Skeletal muscle cell (primary cell): ENCODE measurements at regions not wholly inside any gene's neighbourhood (a gene's known extent, or its start where the extent isn't known, plus 50 kb on each side); places are given as distances from the start of the nearest gene placed in this dataset.
A peak's percentile ranks its signal among the peaks of the same experiment; 100 is the strongest.
"Not testable (repeated sequence)": the region's sequence is repeated elsewhere in the genome, so short reads cannot be mapped to it uniquely, and the experiment has no call there.

Experiments used
- DNase-seq: peaks from one replicate; pipeline ENCODE4 v3.0.0-alpha.2; 2010; ENCODE audit warnings: low read depth
- H3K4me3 ChIP-seq: 2 replicates; pipeline ENCODE4 v1.5.1; 2011; ENCODE audit warnings: low read depth, mild to moderate bottlenecking, control low read depth, low read length, moderate library complexity

DNA sequence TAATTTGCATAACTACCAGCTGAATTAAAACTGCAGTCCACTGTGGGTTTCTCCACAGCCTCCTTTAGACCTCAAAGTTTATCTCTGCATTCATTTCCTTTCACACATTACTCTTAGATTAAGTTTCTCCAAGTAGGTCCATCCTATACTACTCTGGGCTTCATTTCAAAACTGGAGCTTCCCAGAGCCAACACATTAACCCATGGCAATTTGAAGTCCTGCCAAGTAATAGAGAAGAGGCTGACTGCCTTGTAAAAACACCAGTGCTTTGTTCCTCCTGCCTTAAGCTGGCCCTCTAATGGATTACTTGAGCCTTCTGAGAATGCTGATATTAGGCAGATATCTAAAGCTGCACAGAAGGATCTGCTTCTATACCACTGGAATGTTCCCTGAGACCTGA is 997.2 kb upstream of the SLIT2 start:
- peak; percentile 10 for DNase-seq
- no peak overlapping the region for H3K4me3 ChIP-seq

DNA sequence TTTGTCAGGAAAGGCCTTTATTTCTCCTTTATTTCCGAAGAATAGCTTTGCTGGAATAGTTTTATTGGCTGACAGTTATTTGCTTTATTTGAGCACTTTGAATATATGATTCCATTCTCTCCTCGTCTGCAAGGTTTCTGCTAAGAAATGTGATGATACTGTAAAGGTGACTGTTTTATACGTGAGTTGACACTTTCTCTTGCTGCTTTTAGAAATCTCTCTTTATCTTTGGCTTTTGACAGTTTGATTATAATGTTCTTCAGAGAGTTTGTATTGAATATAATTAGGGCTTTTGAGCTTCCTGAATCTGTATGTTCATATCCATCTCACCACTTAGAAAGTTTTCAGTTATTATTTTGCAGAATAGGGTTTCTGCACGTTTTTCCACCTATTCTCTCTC is 1003.7 kb upstream of the SLIT2 start:
- no peak overlapping the region for H3K4me3 ChIP-seq
- no peak for DNase-seq

DNA sequence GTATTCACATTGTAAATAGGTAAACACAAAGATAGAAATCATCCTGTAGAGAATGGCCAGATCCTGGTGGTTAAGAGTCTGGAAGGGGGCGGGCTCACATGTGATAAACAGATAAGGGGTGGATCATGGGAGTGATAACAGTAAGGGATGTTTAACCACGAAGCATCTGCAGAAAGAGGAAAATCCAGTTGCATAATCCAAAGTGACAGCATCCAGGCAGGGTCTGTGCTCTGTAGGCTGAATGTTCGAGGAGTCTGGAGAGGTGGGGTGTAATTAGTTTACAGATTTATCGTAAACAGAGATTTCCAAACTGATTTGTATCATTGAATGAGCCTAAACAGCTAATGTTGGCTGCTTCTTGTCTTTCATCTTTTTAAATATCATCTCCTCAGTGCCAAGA is 1009.8 kb upstream of the SLIT2 start:
- DNase-seq: no peak
- no peak overlapping the region for H3K4me3 ChIP-seq

DNA sequence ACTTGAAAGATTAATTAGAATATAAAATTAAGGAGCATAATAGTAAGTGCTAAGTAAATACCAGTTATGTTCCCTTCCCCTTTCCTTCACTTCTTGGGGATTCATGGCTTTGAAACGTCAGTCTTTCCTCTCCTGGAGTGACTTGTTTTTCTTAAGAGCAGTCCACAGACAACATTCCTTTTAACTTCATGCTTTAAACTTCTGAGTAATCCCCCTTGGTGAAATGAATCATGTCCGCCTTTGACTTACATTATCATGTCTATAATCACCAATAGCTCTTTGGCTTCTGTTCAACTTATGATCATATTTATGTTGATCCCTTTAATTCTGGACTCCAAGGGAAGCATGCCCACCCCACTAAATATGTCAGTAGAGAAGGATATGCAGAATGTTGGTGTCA is 1012.1 kb upstream of the SLIT2 start:
- no peak overlapping the region for H3K4me3 ChIP-seq
- peak; percentile 47 for DNase-seq

DNA sequence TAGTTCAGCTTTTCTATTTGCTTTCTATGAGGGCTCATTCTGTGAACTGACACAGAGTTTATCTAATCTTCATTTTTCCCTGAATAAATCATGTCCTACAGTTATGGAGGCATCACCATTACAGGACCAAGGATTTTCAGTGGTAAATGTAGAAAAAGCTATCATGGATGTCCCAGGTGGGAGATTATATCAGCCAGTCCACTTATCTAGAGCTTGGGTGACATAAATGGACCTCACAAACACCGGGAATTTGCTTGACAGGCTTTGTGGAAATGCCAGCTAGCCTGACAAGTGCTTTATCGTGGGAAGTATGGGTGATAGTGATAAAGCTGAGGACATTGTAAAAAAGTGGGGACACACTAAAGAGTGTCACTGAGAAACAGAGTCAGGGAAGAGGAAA is 1015.2 kb upstream of the SLIT2 start:
- no peak for DNase-seq

DNA sequence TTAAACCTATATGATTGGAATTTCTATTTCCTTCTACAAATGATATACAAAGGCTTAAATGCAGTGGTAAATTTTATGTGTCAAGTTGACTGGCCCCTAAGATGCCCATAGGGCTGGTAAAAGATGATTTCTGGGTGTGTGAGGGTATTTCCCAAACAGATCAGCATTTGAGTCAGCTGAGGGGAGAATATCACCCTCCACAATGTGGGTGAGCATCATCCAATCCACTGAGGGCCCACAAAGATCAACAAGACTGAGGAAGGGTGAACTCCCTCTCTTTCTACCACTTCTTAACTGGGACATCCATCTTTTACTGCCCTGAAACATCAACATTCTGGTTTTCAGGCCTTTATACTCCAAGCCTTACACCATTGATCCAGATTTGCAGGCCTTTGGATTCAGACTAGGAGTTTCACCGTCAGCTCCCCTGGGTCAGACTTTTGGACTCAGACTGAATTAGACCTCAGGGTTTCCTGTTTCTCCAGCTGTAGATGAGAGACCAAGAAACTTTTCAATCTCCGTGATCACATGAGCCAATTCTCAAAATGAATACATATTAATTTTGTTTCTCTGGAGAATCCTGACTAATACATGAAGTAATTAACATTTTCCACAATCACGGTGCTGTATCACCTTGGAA is 1020.7 kb upstream of the SLIT2 start:
- DNase-seq: no peak
- H3K4me3 ChIP-seq: no peak overlapping the region

More for the DNA sequence above, 1015.2 kb upstream of the SLIT2 start:
- H3K4me3 ChIP-seq: no peak overlapping the region

DNA sequence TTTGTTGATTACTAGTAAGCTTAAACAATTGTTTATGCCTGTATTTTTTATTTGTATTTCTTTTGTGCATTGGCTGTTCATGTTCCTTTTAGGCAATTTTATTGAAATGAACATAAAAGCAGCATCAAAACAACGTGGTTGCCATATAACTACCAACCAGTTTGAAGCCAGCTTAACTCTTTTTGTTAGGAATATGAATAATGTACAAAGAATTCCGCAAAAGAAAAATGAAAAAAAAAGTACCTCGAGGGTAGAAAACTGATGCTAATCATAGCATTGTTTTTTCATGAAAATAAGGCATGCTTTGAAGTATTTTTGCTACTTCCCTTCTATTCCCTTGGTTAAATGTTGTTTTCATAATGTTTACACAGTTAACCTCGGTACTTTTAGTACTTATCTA is 1024.0 kb upstream of the SLIT2 start:
- no peak for DNase-seq

DNA sequence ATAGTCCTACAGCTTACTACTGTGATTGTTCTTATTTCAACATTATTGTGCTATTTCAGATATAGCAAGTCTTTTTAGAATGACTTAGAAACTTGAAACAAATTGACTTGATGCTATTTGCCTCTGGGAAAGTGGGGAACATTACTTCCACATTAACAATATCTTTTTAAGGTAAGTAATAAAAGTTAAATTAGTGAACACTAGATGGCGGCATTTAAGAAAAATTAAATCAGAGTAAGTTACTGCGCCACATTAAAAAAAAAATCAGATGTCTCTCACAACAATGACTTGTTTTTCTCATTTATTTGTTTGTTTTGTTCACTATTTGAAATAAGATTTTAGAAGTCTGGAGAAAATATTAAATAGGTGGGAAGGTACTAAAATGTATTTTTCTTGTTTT is 1026.9 kb upstream of the SLIT2 start:
- H3K4me3 ChIP-seq: no peak overlapping the region
- DNase-seq: no peak

More for the DNA sequence above, 1024.0 kb upstream of the SLIT2 start:
- no peak overlapping the region for H3K4me3 ChIP-seq

DNA sequence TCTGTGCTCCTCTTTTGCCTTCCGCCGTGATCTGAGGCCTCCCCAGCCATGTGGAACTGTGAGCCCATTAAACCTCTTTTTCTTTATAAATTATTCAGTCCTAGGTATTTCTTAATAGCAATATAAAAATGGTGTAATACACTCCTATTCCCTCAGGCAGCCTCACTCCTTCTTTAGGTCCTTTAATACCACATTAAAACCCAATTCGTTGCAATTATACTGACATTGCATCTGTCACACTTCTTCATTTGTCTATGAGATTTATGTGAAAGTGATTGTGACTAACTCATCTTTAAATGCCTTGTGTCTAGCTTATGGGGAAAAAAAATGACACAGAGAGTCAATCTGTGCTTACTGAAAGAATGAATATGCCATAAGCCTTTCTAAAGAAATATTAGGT is 1035.2 kb upstream of the SLIT2 start:
- H3K4me3 ChIP-seq: no peak overlapping the region
- DNase-seq: no peak

DNA sequence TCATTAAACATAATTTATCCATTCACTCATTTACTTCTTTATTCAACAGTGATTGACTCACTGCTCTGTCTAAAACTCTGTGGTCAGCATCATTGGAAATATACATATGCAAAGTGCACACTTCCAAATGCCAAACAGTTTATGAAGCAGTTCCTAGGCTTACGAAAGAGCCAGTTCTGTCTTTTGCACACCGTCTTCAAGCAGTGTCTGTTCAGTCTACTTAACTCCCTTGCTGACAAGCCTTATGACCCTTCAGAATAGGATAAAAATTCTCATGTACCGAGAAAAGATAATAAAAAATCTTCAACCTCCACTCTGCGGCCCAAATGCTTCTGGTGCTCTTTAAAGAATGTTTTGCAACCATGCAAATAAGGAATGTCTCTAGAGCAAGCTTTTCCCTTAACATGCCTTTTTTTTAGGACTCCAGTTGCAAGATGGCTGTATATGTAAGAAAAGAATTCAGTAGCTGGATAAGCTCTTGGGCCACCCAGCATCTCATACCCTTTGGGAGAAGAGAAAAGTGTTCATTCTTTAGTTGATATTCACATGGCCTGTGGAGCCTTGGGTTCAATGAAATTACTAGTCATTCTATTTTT is 1037.0 kb upstream of the SLIT2 start:
- peak; percentile 49 for DNase-seq
- no peak overlapping the region for H3K4me3 ChIP-seq

DNA sequence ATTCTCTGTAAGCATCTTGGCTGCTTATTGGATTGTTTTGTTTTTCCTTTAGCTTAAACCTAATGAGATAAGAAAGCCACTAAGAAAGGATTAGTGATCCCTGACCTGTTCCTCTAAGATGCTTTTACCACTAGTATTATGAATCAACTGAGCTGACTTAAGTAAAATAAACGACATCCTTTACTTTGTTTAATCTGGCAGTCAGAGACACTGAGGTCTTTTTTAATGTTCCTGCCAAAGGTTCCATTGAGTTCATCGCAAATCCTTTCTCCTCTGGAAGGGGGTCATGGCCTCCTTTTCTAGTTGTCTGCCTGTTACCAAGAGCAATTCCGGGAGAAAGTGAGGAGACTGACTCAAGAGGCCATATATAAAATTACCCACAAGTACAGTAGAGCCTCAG is 1038.3 kb upstream of the SLIT2 start:
- no peak overlapping the region for H3K4me3 ChIP-seq
- DNase-seq: peak; percentile 39

DNA sequence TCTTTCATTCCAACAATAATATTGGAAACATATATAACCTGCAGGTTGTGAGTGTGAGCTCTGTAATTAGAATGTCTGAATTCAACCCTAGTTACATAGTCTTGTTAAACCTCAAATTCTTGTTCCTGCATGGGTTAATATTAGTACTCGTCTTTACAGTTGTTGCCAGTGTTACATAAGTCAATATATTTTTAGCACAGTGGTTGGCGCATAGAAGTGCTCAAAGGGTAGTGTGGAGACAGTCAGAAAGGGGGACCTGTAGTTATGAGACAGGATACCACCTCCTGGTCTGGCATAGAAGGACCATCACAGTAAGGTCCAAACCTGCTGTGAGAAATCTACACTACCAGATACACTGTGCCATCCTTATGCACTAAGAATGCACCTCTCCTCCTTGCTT is 1045.9 kb upstream of the SLIT2 start:
- DNase-seq: no peak
- no peak overlapping the region for H3K4me3 ChIP-seq

DNA sequence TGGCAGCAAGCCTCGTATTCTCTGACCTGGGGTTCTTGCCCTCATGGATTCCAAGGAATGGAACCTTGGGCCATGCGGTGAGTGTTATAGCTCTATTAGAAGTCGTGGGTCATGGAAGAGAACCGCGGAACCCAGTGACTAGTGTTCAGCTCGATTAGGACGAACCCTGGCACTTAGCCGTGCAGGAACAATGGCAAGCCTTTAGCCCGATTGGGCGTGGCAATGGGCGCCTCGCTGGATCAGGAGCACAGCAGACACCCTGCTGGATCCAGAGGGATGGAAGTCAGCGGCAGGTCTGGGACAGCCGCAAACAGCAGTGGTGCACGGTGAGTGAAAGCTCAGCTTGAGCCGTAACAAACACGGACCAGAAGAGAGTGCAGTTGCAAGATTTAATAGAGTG is 1053.9 kb upstream of the SLIT2 start:
- not testable (repeated sequence) for DNase-seq, H3K4me3 ChIP-seq

DNA sequence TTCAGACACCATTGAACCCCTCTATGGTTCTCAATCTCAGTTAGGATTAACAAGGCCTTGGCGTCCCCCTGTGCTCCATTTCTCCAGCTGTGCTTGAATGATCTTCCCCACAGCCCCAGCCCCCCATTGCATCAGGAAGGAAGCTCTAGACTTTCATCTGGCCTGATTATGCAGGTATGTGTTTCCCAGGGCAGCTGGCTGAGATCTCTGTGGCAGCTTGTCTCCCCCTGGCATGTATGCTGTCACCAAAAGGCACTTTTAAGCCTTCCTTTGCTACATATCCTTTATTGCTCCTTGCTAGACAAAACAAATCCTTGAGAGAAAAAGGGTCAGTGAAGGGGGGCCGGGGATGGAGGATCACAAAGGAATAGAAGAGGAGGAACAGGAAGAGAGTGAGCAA is 1056.0 kb upstream of the SLIT2 start:
- DNase-seq: no peak
- no peak overlapping the region for H3K4me3 ChIP-seq

DNA sequence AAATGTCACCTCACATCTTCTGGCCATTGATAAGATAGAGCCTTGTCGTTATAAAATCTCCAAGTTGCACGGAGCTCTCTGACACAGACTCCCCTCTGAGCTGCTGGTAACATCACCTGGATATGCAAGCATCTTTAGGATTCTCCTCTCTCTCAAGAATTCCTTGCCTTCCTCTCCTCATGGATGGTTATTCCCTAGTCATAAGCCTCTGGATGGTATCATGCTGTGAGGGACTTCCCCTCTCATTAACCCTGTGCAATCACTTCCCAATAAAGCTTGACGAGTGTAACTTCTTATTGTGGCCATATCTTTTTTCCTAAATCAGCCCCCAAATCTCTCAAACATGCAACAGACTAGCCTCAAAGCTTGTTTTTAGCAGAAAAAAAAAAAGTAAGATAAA is 1057.0 kb upstream of the SLIT2 start:
- DNase-seq: no peak
- no peak overlapping the region for H3K4me3 ChIP-seq

DNA sequence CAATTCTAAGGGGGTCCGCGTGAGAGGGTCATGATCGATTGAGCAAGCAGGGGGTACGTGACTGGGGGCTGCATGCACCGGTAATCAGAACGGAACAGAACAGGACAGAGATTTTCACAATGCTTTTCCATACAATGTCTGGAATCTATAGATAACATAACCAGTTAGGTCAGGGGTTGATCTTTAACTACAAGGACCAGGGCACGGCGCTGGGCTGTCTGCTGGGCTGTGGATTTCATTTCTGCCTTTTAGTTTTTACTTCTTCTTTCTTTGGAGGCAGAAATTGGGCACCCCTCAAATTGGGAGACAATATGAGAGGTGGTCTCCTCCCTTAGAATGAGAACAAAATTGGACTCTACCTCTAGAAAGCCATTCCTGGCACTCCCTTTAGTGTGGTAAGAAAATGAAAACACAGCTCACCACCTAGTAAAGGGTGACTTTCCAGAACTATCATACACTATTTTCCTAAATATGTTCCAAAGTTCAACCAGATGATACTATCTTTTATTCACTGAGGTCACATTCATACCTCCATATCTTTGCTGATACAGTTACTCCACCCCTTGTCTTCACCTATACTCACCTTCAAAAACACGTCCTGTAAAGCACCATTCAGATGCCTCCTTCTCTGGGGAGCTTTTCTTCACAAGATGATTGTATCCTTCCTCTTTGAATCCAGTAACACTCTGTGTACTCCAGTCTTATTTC is 1058.3 kb upstream of the SLIT2 start:
- DNase-seq: no peak
- H3K4me3 ChIP-seq: no peak overlapping the region

DNA sequence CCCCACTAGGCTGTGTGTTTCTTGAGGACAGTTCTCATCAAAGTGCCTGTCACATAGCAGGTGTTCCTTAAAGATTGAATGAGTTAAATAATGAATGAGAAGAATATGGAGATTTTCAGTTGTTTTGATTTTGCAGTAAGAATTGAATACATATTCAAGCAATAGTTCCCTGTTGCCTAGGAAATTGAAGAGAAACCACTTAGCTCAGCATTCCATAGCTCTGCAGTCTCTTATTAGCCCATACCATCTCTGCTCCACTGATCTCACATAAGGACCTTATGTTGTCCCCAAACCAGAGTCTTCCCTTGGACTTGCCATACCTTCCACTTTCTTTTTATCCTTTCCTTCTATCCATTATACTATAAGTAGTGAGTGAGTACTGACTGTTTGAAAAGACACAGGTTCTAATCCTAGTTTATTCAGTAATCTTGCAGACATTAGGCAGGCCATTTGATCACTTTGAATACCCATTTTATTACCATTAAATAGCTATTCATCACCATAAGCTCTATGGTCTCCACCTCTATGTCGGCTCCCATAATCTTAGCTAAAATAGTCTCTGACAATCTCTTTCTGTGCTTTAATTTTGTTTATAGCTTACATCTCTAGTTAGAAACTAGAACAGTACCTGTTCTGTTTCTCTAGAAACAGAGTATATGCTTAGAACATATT is 1059.6 kb upstream of the SLIT2 start:
- no peak for DNase-seq

DNA sequence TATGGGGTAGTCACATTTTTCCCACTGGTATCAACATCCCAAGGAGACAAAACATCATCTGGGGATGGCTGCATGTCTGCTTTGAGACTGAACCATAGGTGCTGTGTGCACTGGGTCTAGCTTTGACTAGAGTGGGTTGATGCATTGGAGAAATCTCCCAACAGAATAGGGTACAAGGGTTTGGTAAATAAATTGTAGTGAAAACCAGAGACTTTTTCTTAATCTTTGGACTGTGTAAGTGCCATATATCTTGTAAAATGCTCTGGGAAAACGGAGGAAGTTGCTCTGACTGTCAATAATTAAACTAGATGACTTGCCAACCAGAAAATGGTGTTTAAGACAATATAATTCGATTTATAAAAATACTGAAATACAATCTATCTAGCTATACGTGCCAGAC is 1064.0 kb upstream of the SLIT2 start:
- no peak overlapping the region for H3K4me3 ChIP-seq
- no peak for DNase-seq

More for the DNA sequence above, 1059.6 kb upstream of the SLIT2 start:
- no peak overlapping the region for H3K4me3 ChIP-seq

DNA sequence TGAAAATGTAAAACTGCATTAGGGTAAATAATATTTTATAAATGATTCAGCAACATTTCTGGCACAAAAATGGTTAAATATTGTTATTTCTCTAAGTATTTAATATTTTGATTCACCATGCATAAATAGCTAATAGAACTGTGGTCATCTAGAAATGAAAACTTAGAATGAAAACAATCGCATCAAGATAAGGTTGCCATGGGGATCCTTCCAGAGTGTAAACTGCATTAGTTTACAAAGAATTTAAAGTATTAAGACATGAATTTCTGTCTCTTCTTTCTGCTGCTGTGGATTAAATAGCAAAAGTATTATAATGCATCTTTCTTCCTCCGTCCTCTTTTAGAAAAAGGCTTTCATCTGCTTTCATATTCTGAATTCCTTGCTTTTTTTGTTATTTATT is 1064.6 kb upstream of the SLIT2 start:
- no peak for DNase-seq

DNA sequence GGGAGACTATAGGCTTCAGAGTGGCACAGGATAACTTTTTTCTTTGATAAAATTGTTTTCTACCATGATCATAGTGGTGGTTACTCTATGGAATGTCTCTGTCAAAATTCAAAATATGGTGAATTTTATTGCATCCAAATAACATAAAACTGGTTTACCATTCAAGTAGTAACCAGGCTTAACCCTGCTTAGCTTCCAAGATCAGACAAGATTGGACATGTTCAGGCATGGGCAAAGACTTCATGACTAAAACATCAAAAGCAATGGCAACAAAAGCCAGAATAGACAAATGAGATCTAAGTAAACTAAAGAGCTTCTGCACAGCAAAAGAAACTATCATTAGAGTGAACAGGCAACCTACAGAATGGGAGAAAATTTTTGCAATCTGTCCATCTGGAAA is 1070.1 kb upstream of the SLIT2 start:
- not testable (repeated sequence) for H3K4me3 ChIP-seq

More for the DNA sequence above, 1064.6 kb upstream of the SLIT2 start:
- H3K4me3 ChIP-seq: no peak overlapping the region

More for the DNA sequence above, 1070.1 kb upstream of the SLIT2 start:
- not testable (repeated sequence) for DNase-seq
